CD4-positive, alpha-beta T cell treated with Interferon gamma for 1 hour (primary cell): ENCODE measurements at regions not wholly inside any gene's neighbourhood (a gene's known extent, or its start where the extent isn't known, plus 50 kb on each side); places are given as distances from the start of the nearest gene placed in this dataset.
"Not testable (repeated sequence)": the region's sequence is repeated elsewhere in the genome, so short reads cannot be mapped to it uniquely, and the experiment has no call there.

Experiments used
- DNase-seq: peaks from one replicate; pipeline ENCODE4 v3.0.0-alpha.2; 2020

DNA sequence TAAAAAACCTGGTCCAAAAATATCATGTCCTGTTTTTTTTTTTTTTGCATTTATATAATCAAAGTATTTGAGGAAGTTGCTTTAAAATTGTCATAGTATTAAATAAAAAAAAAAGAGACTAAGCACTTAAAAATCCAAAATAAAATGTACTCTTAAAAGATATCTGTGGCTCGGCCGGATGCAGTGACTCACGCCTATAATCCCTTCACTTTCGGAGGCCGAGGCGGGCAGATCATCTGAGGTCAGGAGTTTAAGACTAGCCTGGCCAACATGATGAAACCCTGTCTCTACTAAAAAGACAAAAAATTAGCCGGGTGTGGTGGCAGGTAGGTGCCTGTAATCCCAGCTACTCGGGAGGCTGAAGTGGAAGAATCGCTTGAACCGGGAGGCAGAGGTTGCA is 1651.3 kb upstream of the WWC1 start:
- DNase-seq, result not testable (repeated sequence)

DNA sequence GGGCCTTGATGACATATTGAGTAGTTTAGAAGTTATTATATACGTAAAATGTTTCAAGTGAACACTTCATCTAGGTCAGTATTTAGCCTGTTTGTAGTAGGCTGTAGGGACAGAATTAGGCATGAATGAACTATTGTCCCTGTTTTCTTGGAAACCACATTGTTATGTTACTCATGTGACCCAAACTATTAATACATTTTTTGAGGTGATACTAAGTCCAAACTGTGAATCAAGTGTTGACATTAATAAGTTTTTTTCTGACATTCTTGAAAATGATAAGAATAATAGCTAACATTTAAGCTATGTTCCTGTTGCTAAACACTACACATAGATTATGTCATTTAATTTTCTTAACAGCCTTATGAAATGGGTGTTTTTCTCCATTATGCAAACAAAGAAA is 1642.7 kb upstream of the WWC1 start:
- no peak for DNase-seq

DNA sequence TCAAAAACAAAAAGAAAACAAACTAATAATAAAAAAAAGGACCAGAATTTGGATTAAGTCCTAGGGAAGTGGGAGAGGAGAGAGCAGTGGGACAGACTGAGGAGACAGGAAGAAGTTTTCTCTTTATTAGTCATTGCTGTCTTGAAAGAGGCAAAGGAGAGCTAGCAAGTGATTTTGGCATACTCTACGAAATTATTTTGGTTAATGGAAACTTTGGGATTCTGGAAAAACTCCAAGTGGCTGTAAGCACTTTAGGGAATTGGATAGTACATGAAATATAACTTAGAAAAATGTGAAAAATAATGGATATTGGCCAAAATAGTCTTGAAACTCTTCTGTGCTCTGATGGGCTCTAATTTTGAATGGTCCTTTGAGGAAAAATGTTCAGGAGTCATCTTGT is 1641.8 kb upstream of the WWC1 start:
- no peak for DNase-seq

DNA sequence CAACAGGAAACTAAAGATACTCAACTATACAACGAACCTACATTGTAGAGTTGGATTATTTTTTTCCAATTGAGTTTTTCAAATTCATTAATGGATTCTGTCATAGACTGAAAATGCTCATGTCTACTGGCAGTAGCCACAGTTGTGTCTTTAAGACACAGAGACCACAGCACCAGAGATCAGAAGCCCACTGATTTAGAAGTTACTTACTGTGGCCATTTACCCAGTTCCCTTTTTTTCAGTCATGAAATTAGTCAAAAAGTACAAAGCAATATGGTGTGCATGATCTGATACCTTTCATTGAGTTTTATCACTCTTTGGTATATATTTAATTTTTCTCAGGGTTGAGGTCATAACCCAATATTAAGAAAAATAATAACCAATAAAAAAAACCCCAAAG is 1640.2 kb upstream of the WWC1 start:
- no peak for DNase-seq

DNA sequence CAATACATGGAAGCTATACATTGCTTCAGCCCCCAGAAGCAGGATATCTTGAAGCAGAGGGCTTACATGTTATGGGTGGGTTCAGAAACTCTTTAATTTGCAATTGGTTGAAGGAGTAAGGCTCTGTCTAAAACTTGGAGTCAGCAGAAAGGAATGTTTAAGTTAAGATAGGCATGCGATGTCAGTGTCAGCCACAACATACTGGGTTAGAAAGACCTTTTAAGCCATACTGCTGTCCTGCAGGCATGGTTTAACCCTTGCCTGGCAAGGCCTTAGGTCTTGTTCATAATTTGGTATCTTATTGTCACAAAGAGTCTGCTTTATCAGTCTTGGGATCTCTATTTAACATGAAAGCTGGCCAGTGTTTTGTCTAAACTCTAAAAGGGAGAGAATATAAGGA is 1619.6 kb upstream of the WWC1 start:
- no peak for DNase-seq

DNA sequence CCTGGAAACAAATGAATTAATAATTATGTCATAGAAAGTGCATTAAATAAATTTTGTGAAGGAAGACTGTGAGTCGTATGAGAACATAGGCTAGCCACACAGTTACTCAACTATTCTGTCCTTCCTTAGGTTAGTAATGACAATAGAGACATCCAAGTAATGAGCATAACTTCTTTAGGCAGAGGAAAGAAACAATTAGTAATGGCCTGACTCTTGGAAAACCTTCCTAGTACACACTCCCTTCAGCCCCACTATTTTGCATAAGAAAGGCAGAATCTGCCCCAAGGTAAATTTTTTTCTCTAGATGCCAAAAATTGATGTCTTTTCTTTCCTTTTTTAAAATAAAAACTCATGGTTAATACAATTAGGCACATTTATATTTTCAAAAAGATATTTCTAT is 1619.0 kb upstream of the WWC1 start:
- no peak for DNase-seq

DNA sequence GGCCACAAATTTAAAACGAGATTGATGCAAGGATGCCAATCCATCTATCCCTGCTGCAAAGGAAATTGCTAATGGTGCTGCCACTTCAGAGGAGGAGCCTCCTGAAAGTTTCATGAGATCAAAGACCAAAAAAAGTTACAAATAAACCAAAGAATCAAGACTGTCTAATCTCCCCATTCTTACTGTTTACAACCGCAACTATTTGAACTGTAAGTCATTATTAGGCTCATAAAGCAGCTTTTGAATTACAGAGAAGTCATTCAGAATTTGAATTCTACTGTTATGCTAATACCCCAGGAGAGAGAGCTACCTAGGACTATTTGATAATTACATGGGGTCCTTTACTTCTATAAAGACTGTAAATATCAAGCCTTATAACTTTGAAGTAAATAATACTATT is 1613.6 kb upstream of the WWC1 start:
- DNase-seq, result no peak

DNA sequence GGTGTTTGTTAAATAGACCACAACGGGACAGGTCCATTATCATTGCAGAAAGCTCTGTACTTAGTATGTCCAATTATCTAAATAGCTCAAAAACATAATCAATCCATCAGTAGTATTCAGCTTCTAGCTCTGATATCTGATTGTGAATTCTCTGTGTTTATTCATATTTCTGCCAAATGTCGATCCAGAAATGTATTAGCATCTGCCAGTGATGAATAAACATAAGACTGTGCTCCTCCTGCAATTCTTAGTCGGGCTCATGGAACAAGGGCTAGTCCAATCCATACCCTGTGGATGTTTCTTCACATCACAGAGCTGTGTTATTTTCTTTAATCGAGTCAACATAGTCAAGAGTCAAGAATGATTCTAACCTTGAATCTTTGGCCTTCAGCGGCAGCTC is 1612.1 kb upstream of the WWC1 start:
- DNase-seq, result no peak

DNA sequence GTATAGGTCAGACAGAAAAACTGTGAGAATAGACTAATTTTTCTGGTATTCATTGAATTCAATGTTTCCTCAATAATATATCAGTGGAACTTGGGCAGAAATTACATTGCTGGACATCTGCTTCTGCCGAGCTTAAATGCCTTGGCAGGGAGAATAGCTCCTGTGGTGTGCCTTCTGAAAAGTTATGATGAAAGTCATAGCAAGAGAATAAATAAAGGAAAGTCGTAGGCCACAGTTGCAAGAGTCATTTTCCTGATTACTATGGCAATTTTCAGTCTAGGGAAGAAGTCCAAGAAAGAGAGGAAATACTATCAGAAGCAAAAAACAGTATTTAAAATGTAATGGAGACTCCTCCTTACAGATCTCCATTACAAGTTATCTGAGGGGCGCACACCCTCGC is 1596.1 kb upstream of the WWC1 start:
- no peak for DNase-seq

DNA sequence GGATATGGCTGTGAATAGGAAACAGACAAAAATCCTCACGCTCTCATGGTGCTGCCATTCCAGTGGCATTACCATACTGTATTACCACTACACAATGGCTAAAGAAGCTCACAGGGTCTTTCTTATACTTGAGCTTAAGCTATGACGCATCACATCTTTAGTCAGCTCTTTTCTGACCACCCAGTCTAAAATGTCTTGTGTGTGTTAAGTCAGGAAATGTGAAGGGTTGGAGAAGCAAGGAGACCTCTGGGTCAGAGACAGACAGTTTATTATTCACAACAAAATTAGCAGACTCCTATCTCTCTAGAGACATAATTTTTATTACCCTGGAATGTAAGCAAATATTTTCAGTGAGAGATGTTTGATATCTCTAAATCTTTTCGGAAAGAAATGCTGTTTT is 1583.2 kb upstream of the WWC1 start:
- no peak for DNase-seq

DNA sequence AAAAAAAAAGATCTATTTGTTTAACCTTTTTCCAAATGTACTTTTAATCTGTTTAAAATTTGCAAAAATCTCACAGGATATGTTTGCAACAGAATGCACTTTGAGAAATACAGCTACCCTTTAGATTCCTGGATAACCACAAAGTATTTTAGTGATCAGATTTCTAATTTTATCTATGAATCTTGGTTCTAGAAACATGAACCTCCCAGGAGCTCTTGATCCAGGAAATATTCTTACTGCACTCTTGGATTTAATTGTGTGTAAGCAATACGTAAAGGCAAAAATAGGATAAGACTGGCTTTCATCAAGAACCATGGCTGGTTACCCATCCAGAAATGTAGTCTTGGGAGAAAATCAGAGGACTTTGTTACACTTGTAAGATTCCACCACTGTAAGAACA is 1581.8 kb upstream of the WWC1 start:
- DNase-seq, result no peak

DNA sequence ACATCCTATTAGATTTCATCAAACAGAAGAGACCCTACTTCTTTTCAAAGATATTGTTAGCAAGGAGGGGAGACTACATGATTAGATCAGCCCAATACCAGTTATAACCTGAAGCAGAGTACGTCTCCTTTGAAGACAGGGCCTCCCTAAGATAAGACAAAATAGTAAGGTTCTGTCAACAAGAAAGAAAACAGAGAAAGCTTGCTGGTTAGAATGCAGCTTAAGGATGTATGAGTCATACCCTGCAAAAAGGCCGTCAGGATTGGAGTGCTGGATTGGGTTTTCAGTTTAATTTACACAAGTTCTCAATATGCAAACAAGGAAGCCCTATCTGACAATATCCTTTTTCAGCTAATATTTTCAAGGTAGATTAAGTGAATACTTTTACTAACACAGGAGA is 1581.2 kb upstream of the WWC1 start:
- no peak for DNase-seq

DNA sequence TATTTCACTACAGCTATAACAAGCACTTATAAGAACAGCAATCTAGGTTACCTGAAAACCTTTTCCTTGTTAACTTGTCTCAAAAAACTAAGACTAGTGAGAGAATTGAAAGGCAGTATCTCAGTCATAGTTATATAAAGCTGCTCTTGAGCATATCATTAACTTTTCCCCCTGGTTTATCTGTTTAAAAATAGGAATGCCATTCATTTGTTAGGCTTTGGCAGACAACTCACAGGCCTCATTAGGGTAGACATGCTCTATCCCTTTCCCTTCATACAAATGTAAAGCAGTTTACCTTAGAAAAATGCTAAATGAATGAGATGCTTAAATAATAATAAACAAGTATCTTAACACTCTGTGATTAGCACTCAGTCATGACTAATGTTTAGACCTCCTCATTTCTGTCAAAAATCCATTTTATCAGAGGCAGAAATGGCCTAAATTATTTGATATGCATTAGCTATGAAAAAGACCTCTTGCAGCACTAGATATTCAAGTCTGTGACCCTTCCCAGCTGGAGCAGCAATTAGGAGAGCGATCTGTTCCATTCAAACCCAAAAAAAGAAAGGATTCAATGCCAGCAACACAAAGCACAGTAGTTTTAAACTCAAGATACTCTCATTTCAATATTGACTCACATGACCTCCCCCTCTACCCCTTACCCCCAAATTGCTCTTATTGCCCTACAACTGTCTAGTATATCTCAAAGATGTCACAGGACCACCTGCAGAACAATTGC is 1578.8 kb upstream of the WWC1 start:
- no peak for DNase-seq

DNA sequence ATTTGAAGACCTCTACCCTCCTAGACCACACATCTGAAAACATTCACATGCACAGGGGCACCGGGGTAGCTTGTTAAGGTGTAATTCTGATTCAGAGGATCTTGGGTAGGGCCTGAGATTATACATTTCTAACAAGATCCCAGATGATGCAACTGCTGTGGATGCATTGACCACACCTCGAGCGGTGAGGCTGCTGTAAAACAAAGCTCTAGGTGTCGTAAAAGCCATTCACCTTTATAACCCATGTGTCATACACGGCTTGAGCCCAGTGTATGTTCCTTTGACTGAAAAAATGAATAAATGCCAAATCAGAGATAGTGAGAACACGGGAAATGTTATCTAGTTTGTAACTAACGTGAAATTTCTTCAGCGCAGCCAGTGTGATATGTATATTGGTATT is 1578.2 kb upstream of the WWC1 start:
- DNase-seq, result no peak

DNA sequence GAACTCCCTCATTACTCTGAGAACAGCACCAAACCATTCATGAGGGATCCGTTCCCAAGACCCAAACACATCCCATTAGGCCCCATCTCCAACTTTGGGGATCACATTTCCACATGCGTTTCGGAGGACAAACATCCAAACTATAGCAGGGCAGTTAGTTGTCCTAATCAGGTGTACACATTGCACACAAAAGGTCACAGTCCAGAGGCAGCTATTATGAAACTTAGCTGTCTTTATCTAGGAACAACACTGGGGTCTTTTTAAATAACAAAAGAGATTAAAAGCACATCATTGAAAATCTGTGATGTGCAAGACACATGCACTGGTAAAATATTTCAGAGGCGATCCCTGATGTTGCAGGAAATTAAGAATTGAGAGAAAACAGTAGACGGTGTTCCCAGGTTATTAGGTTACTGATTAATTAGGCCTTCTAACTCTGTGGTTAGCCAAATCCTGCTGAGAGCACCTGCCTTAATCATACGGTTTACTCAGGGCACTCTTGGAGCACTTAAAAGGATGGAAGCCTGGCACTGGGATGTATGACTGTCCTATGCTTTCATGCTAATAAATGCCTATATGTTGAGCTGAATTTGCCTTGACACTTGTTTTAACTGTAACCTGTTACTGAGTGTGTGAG is 1574.5 kb upstream of the WWC1 start:
- no peak for DNase-seq

DNA sequence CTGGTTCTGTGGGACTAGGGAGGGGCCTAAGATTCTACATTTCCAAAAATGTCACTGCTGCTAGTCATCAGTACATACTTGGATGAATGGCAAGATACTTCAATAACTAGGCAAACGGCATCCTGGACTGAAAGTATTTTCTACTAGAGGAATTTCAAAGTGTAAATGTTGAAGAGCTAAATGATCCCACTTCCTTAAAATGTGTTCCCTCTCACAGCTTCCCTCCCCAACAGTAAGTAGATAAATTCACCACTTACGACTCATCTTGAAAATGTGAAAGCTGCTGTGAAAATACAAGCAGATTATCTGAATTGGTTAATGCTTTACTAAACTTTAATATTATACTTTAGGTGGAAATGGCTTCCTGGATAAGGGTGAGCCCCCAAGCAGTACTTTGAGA is 1571.5 kb upstream of the WWC1 start:
- DNase-seq, result no peak

DNA sequence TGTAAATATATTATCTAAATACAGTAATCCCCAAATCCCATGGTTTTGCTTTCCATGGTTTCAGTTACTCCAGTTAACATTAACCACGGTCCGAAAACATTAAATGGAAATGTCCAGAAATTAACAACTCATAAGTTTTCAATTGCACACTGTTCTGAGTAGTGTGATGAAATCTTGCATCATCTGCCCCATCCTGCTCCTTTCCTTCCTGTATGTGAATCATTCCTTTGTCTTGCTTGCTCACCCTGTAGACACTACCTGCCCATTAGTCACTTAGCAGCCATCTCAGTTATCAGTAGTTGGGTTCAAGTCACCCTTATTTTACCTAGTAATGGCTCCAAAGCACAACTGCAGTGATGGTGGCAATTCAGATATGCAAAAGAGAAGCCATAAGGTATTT is 1568.5 kb upstream of the WWC1 start:
- DNase-seq, result no peak

DNA sequence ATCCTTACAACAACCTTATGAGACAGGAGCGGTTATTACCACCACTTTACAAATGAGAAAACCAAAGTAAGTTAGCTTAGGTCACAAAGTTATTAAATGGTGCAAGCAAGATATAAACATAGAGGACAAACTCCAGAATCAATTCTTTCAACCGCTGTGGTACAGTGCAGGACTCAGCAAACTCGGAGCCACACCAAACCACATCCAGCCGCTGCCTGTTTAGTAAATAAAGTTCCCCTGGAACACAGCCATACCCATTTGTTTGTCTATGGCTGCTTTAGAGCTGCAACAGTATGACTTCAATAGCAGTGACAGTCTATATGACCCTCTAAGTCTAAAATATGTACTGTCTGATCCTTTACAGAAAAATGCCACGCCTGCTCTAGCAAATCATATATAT is 1567.2 kb upstream of the WWC1 start:
- no peak for DNase-seq

DNA sequence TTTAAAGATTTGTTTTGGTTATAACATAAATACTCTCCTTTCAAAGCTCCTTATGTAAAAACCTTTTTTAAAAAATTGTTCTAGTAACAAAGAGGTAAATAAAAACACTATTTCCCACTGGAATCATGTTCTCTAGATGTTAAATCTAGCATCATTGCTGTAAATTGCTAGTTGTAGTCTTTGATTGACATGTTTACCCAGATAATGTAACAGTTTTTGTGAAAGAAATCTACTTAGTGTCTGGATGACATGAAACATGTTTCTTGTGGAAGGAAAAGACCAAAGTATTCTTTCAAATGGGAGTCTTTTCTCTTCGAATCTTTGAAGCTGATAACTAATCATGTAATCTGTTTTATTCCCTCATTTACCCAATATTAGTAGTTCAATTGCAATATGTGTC is 1565.9 kb upstream of the WWC1 start:
- no peak for DNase-seq

DNA sequence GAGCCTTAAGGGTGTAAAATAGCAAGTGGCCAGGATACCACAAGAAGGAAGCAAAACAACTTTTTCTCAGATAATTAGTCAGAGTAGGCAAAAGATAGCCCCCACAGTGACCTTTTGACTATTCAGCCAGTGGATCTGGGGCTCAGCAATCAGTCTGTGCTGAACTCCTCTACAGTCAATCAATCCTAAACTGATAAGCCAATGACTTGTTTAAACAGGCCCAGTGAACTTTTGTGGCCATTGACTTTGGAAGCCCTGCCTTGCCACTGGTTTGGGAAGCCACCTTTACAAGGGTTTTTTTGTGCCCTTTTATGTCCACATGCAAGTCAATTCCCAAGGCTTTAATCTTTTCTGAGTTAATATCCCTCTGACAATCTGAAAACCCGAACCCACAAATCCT is 1565.0 kb upstream of the WWC1 start:
- DNase-seq, result no peak

DNA sequence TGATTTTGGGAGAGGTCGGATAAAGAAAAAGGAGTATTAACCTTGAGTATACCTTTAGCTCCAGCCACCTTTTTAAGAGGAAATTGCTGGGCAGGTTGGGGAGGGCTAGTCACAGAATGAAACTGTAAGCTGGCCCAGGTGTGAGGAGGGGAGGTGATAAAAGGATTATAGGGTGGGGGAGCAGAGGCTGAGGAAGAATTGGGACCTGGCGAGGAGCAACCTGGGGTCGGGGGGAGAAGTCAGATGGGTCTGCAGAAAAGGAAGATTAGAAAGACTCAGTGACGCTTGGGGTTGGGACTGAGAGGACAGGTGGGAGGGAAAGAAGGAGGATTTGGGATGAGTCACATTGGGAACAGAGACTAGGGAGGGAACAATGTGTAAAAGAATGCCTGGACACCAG is 1548.5 kb upstream of the WWC1 start:
- not testable (repeated sequence) for DNase-seq

DNA sequence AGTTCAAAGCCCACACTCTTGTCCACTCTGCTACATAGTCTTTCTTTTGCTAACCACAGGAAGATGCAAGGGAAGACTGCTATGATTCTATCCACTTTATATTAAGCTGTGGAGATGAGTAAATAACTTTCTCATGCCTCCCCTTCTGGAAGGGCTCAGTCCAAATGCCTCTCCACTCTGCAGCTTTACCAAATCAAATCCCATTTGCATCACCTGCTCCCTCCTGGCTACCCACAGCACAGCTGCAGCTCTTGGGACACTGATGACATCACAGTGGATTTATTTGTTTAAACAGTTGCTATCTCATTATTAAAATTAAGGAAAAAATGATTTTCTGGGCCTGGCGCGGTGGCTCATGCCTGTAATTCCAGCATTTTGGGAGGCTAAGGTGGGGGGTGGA is 1544.9 kb upstream of the WWC1 start:
- DNase-seq, result no peak

DNA sequence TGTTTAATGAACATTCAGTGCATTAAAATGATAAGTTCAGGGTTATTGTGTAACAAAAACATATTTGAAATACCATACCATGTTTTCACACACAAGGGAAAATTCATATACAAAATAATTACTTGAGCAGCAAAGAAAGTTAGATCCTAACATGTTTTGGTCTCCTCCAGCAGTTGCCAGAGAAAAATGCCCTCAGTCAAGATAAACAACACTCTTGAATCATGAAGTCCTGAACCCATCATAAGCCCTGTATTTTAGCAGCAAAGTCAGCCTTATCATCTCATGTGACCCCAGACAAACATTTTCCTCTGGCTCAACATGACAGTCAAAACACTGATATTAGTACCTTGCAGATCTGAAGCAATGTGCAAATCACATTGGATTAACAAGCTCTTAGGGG is 1541.1 kb upstream of the WWC1 start:
- DNase-seq, result no peak

DNA sequence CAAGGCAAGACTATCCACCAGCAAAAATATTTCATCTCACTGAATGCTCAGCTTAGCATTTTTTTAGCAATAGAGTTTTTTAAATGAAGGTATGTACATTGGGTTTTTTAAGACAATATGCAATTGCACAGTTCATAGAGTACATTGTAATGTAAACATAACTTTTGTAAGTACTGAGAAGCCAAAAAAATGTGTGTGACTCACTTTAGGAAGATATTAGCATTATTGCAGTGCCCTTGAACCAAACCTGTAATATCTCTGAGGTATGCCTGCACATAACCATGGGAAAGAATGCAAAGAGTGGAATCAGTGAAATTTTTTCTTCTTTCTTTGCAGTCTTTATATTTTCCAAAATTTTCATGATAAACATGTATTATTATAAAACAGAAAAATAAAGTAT is 1533.3 kb upstream of the WWC1 start:
- DNase-seq, result no peak

DNA sequence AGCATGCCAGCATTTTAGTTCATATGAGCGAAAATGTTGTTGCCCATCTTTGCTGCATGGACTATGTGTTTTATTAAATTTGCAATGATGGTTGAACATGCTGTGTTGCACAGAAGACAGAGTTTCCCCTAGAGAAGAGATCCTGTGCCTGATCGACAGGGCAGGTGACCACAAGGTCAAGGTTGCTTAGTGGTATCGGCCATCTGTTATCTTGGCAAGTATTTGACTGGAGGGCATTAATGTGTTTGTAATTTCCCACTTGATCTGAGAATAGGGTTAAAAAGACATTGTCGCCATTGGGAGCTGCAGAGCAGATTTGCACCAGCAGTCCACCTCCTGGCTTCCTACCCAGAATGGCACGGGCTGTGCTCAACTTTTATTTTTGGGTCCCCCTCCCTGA is 1523.6 kb upstream of the WWC1 start:
- DNase-seq, result no peak
